ENCODE measurements at regions not wholly inside any gene's neighbourhood (a gene's known extent, or its start where the extent isn't known, plus 50 kb on each side); places are given as distances from the start of the nearest gene placed in this dataset.
A peak's percentile ranks its signal among the peaks of the same experiment; 100 is the strongest.

DNA sequence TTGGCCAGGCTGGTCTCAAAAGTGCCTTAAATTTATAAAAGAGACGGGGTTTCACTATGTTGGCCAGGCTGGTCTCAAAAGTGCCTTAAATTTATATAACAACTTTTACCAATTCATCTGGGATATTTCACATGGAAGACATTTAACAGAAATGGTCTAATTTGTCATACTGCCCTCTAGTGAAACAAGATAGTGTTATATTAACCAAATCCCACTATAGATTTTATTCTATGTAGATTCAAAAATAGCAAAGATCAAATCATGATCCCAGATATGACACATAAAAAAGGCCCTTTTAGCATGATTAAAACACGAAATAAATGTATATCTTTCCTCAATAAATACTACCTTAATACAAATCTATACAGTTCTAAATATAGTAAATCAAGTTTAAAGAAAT lies 102.8 kb upstream of the TFAP2D start:
- Mint-ChIP-seq H3K9me3 (no peaks in the 10 kb centered on the region), H3K27ac (no peak overlapping the region), H3K27me3 (no peaks in the 10 kb centered on the region), H3K4me1 (ENCODE audit: unreplicated experiment) (no peaks in the 10 kb centered on the region), H3K36me3 (no peaks in the 10 kb centered on the region), H3K4me3 (no peak overlapping the region)
- DNase-seq (ENCODE audit: extremely low spot score, unreplicated experiment), result no peak
- TF ChIP-seq, protein P1, sequence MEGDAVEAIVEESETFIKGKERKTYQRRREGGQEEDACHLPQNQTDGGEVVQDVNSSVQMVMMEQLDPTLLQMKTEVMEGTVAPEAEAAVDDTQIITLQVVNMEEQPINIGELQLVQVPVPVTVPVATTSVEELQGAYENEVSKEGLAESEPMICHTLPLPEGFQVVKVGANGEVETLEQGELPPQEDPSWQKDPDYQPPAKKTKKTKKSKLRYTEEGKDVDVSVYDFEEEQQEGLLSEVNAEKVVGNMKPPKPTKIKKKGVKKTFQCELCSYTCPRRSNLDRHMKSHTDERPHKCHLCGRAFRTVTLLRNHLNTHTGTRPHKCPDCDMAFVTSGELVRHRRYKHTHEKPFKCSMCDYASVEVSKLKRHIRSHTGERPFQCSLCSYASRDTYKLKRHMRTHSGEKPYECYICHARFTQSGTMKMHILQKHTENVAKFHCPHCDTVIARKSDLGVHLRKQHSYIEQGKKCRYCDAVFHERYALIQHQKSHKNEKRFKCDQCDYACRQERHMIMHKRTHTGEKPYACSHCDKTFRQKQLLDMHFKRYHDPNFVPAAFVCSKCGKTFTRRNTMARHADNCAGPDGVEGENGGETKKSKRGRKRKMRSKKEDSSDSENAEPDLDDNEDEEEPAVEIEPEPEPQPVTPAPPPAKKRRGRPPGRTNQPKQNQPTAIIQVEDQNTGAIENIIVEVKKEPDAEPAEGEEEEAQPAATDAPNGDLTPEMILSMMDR (conservative IDR thresholded peaks at IDR 0.05), result peak; percentile 51

DNA sequence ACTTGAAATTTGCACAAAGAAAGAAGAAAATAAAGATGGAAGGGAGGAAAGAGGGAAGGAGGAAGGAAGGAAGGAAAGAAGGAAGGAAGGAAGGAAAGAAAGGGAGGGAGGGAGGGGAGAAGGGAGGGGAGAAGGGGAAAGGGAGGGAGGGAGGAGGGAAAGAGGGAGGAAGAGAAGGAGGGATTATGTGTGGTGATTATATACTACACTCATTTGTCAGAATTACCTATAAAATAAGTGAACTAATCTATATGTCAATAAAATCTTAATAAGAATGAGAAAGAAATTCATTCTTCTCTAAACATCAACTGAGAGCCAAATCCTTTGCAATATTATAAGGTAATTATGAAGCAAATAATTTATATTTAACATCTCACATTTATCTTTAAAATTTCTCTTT lies 77.9 kb upstream of the TFAP2D start:
- Mint-ChIP-seq H3K27me3 (peaks cover 4% of the 10 kb centered on the region), H3K27ac (no peak overlapping the region), H3K4me3 (no peak overlapping the region), H3K4me1 (ENCODE audit: unreplicated experiment) (no peaks in the 10 kb centered on the region), H3K36me3 (no peaks in the 10 kb centered on the region), H3K9me3 (no peaks in the 10 kb centered on the region)
- TF ChIP-seq, protein P1 (conservative IDR thresholded peaks at IDR 0.05), result no peak
- no peak for DNase-seq (ENCODE audit: extremely low spot score, unreplicated experiment)

DNA sequence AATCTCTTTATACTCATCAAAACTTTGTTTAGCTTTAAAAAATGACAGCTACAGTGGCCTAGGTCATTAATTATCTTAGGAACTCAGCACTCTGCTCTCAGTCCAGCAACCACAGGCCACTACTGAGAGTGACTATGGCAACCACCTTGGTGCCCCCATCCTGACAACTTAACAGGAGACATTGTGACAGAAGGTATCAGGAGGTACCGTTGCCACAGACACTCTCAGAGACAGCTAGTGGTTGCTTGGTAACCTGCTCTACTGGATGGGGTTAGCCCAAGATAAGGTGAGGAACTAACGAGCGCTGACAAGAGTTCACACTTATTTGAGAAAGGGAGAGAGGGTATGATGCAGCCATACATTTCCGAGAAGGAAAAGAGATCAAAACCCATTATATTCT lies 76.1 kb upstream of the TFAP2D start:
- TF ChIP-seq, protein P1 (conservative IDR thresholded peaks at IDR 0.05), result no peak
- Mint-ChIP-seq H3K27me3 (peaks cover 8% of the 10 kb centered on the region), H3K9me3 (no peaks in the 10 kb centered on the region), H3K4me1 (ENCODE audit: unreplicated experiment) (no peaks in the 10 kb centered on the region), H3K4me3 (no peak overlapping the region), H3K27ac (no peak overlapping the region), H3K36me3 (no peaks in the 10 kb centered on the region)
- DNase-seq (ENCODE audit: extremely low spot score, unreplicated experiment), result no peak

- TF ChIP-seq, protein P1 (conservative IDR thresholded peaks at IDR 0.05), result no peak
- Mint-ChIP-seq H3K27me3 (peaks cover 11% of the 10 kb centered on the region), H3K4me3 (no peak overlapping the region), H3K4me1 (ENCODE audit: unreplicated experiment) (no peaks in the 10 kb centered on the region), H3K9me3 (no peaks in the 10 kb centered on the region), H3K36me3 (no peaks in the 10 kb centered on the region), H3K27ac (no peak overlapping the region)
- no peak for DNase-seq (ENCODE audit: extremely low spot score, unreplicated experiment)
Observed at GRCh38 chr6:50649086-50649485, 64.2 kb upstream of the TFAP2D start.

GRCh38 chr6:50653253-50653652 lies 60.1 kb upstream of the TFAP2D start:
- Mint-ChIP-seq H3K27me3 (peaks cover 6% of the 10 kb centered on the region), H3K9me3 (no peaks in the 10 kb centered on the region), H3K36me3 (no peaks in the 10 kb centered on the region), H3K4me3 (no peak overlapping the region), H3K27ac (no peak overlapping the region), H3K4me1 (ENCODE audit: unreplicated experiment) (no peaks in the 10 kb centered on the region)
- DNase-seq (ENCODE audit: extremely low spot score, unreplicated experiment), result no peak
- TF ChIP-seq, protein P1 (conservative IDR thresholded peaks at IDR 0.05), result no peak

GRCh38 chr6:50654155-50654554 lies 59.2 kb upstream of the TFAP2D start:
- Mint-ChIP-seq H3K4me1 (ENCODE audit: unreplicated experiment) (no peaks in the 10 kb centered on the region), H3K9me3 (no peaks in the 10 kb centered on the region), H3K4me3 (no peak overlapping the region), H3K27me3 (peaks cover 6% of the 10 kb centered on the region), H3K27ac (no peak overlapping the region), H3K36me3 (no peaks in the 10 kb centered on the region)
- TF ChIP-seq, protein P1 (conservative IDR thresholded peaks at IDR 0.05), result no peak
- no peak for DNase-seq (ENCODE audit: extremely low spot score, unreplicated experiment)

All from type B pancreatic cell (in vitro differentiated cells).